GM18519 (cell line): ENCODE measurements at regions not wholly inside any gene's neighbourhood (a gene's known extent, or its start where the extent isn't known, plus 50 kb on each side); places are given as distances from the start of the nearest gene placed in this dataset.

Experiments used
- ATAC-seq: cut with Tn5 transposase; IDR thresholded peaks from one replicate; pipeline ENCODE4 v1.9.1; 2021; ENCODE audit warnings: mild to moderate bottlenecking, moderate library complexity; ENCODE audit not compliant: unreplicated experiment, low FRiP score

DNA sequence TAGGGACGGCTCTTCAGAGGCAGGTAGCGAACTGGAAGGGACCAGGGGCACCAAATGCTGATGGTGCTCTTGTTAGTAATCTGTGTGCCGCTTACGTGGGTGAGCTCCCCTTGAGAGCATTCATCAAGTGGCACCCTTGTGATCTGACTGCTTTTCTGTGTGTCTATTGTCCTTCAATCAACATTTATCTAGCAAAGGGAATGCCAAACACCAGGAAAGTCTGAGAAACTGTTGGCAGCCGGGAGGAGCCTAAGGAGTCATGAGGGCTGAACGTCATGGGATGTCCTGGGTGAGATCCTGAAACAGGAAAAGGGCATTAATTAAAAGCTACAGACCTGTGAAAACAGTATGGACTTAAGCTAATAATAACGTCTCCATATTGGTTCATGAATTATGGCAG lies 733.1 kb downstream of the TYW1 start:
- ATAC-seq: no peak

DNA sequence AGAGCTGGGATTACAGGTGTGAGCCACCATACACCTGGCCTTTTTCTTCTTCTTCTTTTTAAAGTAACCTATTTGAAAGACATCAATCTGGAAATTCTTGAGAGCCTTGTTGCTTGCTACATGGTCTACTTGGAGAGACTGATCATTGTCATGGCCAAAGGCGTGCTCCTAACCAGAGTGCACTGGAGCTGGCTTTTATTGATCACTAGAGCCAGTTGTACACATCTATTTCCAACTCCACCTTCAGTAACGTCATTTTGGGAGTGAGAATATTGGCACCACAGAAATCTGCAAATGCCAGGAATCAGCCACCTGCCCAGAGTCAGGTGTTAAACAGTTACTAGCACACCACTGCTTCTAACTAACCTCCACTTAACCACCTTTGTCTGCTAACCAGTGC lies 735.1 kb downstream of the TYW1 start:
- no peak for ATAC-seq

DNA sequence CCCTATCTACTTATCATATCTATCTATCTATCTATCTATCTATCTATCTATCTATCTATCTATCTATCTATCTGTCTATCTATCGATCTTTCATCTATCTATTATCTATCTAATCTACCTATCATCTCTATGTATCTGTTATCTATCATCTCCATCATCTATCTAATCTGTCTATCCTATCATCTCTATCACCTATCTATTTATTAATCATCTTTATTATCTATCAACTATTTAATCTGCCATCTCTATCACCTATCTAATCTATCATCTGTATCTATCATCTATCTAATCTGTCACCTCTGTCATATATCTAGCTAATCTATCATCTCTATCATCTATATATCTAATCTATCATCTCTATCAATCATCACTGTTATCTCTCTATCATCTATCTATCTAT lies 736.3 kb downstream of the TYW1 start:
- no peak for ATAC-seq

DNA sequence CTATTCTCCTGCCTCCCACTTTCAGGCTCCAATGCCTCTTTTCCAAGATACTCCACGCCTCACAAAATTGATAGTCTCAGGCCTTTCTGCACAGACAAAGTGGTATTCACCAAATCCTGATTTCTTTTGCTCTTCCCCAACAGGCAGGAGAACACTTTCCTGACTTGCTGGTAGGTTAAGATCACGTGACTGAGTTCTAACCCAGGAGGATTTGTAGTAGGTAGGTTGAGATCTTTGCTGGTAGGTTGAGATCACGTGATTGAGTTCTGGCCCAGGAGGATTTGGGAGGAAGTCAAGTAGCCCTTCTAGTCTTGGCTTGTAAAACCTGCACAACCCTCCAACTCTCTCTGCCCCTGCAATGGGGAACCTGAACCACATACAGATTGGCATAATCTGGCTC lies 741.5 kb downstream of the TYW1 start:
- ATAC-seq: no peak

DNA sequence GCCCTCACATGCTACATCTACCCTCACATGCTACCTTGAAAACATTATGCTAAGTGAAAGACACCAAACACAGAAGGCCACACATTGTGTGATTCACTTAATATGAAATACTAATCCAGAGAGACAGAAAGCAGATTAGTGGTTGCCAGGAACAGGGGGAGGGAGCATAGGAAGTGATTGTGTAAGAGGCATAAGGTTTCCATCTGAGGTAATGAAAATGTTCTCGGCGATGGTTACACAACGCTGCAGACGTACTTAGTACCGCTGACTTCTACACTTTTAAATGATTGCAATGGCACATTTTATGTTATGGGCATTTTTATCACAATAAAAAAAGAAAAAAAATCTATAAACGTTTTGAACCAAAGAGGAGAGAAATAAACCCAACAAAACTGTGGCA lies 742.3 kb downstream of the TYW1 start:
- ATAC-seq: no peak

DNA sequence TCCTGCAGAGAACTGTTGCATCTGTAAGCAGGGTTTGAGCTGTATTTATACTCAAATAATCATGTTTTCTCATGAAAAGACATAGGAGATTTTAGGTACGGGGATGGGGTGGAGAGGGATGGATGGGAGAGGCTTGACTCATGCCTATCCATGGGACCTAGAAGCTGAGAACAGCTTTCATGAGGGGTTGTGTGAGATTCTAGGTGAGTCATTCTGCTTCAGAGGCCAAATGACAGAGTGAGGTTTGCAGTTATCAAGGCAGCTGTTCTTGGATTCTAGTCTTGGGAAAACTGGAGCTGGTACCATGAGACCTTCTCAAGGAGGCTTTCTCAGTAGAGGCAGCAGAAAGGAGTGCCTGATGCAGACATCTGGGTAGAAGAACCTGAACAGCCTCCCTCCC lies 746.9 kb downstream of the TYW1 start:
- ATAC-seq: no peak

DNA sequence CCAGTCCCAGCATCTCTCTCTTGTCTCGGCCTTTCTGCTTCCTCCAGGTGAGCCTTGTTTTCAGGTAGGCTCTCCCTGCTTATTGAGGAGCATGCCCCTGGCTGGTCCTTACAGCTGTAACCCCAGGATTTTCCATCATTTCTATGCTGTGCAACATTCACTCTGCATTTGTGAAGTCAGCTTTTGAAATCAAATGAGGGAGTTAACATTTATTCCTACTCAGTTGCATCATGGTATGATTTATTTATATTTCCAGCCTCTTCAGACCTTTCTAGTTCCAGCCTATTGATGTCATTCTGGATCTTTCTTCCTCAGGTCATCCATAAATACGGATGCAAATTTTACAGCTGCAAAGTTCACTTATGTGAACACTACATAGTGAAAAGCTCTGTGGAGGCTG lies 755.6 kb downstream of the TYW1 start:
- no peak for ATAC-seq

DNA sequence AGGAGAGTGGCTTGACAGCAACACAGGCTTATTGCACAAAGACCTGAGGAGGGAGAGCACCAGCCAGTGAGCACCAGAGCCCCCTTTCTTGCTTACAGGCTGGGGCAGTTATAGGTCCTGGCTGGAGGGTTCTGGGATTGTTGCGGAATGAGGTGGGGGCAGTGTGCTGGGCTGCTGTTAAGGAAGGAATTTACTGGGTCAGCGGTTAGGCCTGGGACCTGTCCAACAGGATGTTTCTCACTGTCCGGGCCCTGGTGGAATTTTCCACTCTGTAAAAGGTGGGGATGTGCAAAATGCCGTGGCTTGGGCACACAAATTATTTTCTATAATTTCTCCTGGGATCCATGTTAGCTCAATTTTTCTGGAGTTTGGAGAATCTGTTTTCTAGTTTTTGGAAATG lies 757.3 kb downstream of the TYW1 start:
- ATAC-seq: no peak

DNA sequence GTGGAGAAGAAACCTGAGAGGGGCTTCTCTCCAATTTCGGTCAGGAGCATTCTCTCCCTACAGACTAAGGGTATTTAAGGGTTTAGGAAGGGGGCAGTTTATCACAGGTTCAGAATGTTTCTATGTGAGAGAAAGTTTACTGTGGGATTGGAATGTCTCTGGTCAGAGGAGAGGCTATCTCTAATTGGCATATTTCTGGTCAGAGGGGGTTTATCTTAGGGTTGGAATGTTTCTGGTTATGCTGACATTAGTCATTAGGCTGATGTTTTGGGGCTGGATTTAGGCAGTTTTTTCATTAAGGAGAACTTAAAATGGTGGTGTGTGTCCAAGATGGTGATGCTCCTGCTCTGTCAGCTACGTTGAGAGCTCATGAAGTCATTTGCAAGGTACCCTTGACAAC lies 758.0 kb downstream of the TYW1 start:
- ATAC-seq: no peak

DNA sequence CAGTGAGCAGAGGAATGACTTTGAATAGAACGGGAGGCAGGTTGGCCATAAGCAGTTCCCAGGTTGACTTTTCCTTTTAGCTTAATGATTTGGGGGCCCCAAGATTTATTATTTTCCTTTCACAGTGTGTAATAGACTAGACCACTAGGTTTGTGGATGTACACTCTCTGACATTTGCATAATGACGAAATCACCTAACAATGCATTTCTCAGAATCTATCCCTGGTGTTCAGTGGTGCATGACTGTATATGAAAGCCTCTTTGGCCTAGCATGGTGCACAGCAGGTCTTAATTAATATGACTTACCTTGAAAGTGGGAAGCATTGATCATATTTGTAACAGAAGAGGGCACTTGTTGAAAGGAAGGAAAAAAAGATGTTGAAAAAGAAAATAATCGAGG lies 761.9 kb downstream of the TYW1 start:
- no peak for ATAC-seq

DNA sequence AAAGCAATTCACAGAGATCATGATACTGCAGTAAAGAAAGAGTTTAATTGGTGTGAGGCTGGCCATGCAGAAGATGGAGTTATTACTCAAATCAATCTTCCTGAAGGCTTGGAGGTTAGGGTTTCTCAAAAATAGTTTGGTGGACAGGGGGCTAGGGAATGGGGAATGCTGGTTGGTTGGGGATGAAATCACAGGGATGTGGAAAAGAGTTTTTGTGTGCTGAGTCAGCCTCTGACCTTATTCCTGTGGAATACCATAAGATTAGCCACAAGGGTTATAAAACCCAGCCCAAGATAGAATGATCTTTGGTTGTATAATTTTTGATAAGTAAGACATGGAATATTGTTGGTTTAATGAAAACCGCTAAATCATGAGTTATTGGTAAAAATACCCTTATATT lies 764.3 kb downstream of the TYW1 start:
- ATAC-seq: no peak

DNA sequence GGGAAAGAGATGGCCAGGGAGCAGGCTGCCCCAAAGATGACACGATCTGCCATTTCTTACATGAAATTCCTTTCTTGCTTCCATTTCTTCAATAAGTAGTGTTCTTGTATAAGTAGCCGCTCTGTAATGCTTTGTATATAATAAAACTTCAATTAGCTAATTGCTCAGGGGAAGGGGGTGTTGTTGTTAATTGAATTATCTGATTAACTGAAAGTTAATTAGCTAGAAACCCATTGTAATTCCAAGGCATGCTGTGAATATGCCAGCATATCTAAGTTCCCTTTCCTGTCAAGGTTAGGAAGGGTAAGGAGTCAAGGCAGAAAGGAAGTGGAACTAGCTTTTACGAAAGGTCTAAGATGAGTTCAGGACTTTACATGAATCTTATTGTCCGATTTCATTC lies 765.9 kb downstream of the TYW1 start:
- no peak for ATAC-seq

DNA sequence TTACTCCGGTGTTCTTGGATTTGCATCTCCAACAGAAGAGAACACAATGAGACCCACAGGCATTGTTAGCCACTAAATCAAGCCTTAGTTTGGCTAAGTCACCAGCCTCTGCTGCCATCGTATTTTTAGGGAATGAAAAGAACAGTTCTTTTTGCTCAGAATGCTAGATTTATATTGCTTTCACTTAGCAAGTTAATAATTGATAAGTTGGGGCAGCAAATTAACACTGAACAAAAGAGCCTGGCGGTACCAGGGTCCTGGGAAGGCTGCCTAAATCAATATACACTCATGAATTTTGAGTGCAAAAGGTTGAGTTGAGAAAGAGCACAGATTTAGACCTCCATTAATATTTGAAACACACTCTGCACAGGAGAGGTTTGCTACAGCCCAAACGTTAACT lies 767.7 kb downstream of the TYW1 start:
- no peak for ATAC-seq

DNA sequence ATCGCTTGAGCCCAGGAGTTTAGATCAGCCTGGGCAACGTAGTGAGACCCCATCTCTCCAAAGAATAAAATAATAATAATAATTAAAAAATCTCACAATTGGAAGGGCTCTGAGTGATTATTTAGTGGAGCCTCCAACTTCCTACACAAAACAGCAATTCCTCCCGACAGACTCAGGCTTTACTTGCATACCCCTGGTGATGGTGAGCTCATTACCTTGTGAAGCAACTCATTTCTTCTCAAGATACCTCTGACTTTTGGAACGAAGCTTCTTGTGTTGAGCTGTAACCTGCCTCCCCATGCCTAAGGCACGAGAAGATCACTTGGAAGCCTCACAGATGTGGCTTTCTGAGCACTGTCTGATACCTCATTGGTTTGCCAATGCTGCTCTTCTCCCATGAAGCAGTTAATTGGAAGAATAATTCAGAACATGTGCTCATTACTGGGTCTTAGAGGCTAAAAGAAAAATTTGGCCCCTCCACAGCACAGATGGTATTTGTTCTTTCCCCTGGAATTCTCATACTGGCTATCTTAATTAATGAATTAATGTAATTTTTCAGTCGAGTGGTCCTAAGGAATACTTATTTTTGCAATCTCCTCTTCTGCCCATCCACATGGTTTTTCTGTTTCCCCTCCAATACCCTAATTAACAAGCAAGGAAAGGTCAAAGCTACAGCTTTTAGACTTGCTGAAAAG lies 769.0 kb downstream of the TYW1 start:
- ATAC-seq: no peak

DNA sequence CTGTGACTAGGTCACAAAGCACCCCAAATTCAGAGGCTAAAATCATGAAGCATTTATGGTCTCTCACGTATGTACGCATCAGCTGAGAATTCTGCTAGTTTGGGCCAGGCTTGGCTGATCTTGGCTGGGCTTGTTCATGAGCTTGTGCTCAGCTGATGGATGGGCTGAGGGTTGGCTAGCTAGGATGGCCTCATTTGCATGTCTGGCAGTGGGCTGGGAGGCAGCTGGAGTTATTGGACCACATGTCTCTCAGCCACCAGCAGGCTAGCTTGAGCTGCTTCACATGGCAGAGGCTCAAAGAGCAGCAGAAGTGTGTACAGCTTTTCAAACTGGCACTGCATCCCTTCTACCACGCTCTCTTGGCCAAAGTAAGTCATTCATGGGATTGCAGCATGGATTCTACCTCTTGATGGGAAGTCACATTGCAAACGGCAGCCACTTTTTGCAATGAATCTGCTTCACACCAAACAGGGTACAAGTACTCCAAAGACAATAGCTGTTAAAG lies 770.3 kb downstream of the TYW1 start:
- ATAC-seq: no peak

DNA sequence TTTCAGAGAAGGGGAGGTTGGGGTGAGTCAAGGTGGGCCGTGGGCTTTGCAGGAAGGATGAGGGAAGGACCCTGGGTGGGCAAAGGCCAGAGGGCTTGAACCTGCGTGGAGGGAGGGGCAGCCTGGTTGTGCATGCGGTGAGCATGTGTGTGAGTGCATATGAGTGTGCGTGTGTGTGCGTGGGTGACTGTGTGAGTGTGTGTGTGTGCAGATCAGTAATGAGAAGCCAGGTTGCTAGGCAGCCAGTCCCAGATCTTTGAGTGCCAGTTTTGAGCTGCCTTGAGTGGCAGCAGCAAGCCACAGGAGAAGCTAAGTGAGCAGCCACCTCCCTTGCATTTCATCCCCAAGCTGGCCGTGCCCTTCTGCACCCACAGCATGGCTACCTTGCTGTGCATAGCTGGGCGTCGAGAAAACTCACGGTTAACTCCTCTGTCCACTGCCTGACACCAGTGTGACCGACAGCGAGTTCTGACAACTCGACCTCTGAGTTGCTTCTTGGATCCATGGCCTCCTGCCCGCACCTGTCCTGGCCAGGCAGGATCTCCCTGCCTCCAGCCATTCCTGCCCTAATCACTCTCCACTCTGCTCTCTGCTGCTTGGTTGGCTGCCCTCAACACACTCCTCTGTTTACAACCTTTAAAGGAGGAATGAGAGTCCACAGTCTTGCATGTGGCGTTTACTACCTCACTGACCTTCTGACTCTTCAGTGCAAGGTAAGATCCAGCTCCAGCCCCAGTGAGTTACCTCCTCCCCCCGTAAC lies 775.4 kb downstream of the TYW1 start:
- no peak for ATAC-seq

DNA sequence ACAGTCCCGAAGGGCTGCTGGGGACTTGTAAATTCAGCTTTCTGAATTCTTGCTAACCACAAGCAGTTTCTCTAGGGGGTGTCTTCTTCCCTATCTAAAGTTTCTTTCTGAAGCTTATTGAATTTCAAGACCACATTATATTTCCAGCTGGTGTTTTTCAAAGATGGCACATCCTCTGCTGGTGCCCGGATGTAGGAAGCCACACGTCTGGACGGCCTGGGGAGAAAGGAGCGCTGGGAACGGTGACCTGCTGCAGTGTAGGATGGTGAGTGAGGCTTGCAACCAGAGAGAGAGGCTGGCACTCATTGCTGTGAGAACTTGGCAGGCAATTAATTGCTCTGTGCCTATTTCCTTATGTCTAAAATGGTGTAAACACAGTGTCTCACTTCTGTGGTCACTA lies 776.4 kb downstream of the TYW1 start:
- no peak for ATAC-seq

DNA sequence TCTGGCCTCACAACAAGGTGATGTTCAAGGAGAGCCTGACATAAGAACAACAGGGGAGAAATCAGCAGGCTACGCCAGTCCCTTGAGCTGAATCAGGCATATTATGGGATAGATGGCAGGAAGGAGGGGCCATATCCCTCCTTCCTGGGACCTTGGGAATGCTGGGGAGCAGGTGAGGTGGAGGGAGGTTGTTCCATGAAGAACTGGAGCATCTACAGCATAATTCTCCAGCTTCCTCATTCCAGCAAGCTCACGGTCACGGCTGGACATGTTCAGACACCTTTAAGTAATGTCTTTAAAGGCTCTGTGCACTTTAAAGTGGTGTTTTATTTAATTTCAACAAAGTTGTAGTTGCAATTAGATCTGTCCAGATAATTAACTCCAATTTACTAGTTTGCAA lies 780.5 kb downstream of the TYW1 start:
- ATAC-seq: no peak

DNA sequence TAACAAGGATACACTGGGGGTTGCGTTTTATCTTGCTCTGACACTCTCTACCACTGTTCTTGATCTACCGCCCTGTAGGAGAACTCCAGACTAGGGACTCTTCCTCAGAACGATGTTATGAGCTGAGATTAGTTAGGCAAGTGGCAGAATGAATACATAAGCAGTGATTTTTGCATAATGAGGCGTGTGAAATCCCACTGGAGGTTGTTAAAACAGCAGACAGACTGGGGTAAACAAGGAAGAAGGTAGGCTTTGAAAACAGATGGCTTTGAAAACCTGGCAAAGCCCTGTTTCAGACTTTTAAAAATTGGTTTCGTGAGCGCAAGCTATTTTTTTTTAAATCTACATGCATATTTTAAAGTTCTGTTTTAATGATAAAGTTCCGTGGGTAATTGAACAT lies 785.2 kb downstream of the TYW1 start:
- ATAC-seq: no peak

DNA sequence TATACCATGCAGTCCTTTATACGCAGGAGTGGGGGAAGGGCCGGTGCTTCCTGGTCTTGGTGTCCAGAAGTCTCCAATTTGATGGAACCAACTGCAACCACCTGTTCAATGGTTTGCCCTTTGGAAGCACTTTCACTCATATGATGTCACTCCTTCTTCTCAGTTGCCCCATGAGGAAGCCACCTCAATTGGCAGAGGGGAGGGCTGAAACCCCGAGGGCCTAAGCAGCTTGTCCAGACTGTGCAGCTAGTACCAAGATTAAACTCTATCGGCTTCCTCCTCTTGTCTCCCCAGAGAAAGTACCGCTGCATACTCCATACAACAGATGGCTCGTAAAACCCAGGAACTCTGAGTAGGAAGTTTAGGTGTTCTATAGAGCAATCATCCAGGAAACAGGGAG lies 789.4 kb downstream of the TYW1 start:
- no peak for ATAC-seq

DNA sequence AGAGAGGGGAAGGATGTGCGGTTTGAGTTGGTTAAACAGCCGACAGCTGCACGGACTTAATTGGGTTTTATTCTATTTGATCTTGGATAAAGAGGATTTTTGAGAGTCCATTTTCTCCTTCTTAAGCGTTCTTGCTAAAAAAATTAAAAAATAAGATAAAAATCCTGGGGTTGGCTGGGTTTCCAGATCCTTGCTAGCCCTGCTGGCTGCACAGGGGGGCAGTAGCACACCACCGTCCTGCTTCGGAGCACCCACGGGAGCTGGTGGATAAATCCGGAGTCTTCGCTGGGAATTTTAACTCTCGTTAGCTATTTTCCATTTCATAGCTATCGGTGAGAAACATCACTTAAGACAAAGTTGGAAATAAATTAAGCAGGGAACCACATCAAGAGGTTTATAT lies 792.0 kb downstream of the TYW1 start:
- no peak for ATAC-seq

DNA sequence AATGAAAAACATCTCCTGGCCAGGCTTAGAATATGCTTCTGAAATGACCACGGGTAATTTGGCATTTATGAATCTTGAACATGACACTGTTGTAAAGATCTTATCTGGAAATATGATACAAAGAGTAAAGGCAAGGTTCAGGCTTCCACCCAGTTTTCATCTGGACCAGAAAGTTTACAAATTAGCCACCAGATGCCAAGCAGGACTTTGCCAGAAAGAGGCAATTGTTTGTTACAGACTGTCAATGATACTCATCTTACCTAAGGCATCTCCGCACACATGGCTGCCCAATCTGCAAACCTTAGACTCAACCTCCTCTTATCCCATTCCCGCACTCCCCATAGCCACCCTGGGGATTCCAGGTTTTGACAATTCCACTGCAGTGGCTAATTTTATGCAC lies 795.3 kb downstream of the TYW1 start:
- no peak for ATAC-seq
